ENCODE measurements at regions not wholly inside any gene's neighbourhood (a gene's known extent, or its start where the extent isn't known, plus 50 kb on each side); places are given as distances from the start of the nearest gene placed in this dataset.

- H3K4me1 ChIP-seq (ENCODE audit: insufficient read depth, low read length, poor library complexity, severe bottlenecking), result no peaks in the 10 kb centered on the region
- no peaks in the 10 kb centered on the region for H4K20me1 ChIP-seq (ENCODE audit: insufficient read depth, low read length)
- DNase-seq (ENCODE audit: low spot score), result no peak
- ChIA-PET POLR2A (interaction anchor here (0.6 to 0.7 kb wide), 3 partner anchors 66 to 367 kb away, joined by 3 to 4 read pairs (median 3); no protein-coding TSS in a partner anchor), CTCF (ENCODE audit: unreplicated experiment) (no interaction called here)
- H3K27ac ChIP-seq (ENCODE audit: low read depth, low read length, poor library complexity, severe bottlenecking), result no peak overlapping the region
- H3K4me2 ChIP-seq (ENCODE audit: low read length), result no peak overlapping the region
- intact Hi-C loops (cut with micrococcal nuclease; ENCODE audit: unreplicated experiment), result no loop called here
- H3K79me2 ChIP-seq (ENCODE audit: insufficient read depth, low read depth, low read length), result no peaks in the 10 kb centered on the region
- BruUV-seq (replicated peaks), result no TSS peak
- H2AFZ ChIP-seq (ENCODE audit: low read length), result no peak overlapping the region
- H3K4me3 ChIP-seq (ENCODE audit: low read depth, low read length, poor library complexity, severe bottlenecking), result no peak overlapping the region
- H3K9me3 ChIP-seq (ENCODE audit: low read length), result no peaks in the 10 kb centered on the region
- no peak for TF ChIP-seq EZH2phosphoT487 (IDR thresholded peaks at IDR 0.05; ENCODE audit: borderline replicate concordance, low read depth, low read length)
- TF ChIP-seq CTCF (conservative IDR thresholded peaks at IDR 0.05; ENCODE audit: low read length), result no peak
- no peaks in the 10 kb centered on the region for H3K36me3 ChIP-seq (ENCODE audit: insufficient read depth, low read length)
- H3K9me2 ChIP-seq (ENCODE audit: insufficient read depth, low read length), result peaks cover 3% of the 10 kb centered on the region
Observed at GRCh38 chr11:128219731-128220120, 367.6 kb downstream of the ETS1 start.

DNA sequence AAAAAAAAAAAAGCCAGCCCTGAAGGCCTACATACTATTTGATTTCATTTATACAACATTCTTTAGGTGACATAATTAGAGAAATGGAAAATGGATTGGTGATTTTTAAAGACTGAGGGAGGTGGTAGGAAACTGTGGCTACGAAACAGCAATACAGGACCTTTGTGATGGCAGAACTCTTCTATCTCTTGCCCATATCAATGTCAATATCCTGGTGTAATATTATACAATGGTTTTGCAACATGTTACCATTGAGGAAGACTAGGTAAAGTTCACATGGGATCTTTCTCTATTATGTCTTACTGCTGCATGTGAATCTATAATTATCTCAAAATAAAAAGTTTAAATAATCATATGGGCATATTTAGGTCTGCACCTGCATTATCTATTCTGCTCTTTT, 371.2 kb downstream of the ETS1 start:
- no peak for DNase-seq (ENCODE audit: low spot score)
- H3K4me1 ChIP-seq (ENCODE audit: insufficient read depth, low read length, poor library complexity, severe bottlenecking), result no peaks in the 10 kb centered on the region
- no peak overlapping the region for H2AFZ ChIP-seq (ENCODE audit: low read length)
- H3K4me2 ChIP-seq (ENCODE audit: low read length), result no peak overlapping the region
- BruUV-seq (replicated peaks), result no TSS peak
- intact Hi-C loops (cut with micrococcal nuclease; ENCODE audit: unreplicated experiment), result no loop called here
- H3K9me2 ChIP-seq (ENCODE audit: insufficient read depth, low read length), result peaks cover 3% of the 10 kb centered on the region
- TF ChIP-seq CTCF (conservative IDR thresholded peaks at IDR 0.05; ENCODE audit: low read length) (no peak), EZH2phosphoT487 (IDR thresholded peaks at IDR 0.05; ENCODE audit: borderline replicate concordance, low read depth, low read length) (no peak)
- H3K79me2 ChIP-seq (ENCODE audit: insufficient read depth, low read depth, low read length), result no peaks in the 10 kb centered on the region
- no peaks in the 10 kb centered on the region for H3K36me3 ChIP-seq (ENCODE audit: insufficient read depth, low read length)
- no peak overlapping the region for H3K4me3 ChIP-seq (ENCODE audit: low read depth, low read length, poor library complexity, severe bottlenecking)
- no peaks in the 10 kb centered on the region for H4K20me1 ChIP-seq (ENCODE audit: insufficient read depth, low read length)
- H3K27ac ChIP-seq (ENCODE audit: low read depth, low read length, poor library complexity, severe bottlenecking), result no peak overlapping the region
- CTCF ChIA-PET (ENCODE audit: unreplicated experiment), result no interaction called here
- POLR2A ChIA-PET, result interaction anchor here (0.8 kb wide), 1 partner anchor 32 kb away, joined by 5 read pairs; no protein-coding TSS in a partner anchor
- H3K9me3 ChIP-seq (ENCODE audit: low read length), result no peaks in the 10 kb centered on the region

DNA sequence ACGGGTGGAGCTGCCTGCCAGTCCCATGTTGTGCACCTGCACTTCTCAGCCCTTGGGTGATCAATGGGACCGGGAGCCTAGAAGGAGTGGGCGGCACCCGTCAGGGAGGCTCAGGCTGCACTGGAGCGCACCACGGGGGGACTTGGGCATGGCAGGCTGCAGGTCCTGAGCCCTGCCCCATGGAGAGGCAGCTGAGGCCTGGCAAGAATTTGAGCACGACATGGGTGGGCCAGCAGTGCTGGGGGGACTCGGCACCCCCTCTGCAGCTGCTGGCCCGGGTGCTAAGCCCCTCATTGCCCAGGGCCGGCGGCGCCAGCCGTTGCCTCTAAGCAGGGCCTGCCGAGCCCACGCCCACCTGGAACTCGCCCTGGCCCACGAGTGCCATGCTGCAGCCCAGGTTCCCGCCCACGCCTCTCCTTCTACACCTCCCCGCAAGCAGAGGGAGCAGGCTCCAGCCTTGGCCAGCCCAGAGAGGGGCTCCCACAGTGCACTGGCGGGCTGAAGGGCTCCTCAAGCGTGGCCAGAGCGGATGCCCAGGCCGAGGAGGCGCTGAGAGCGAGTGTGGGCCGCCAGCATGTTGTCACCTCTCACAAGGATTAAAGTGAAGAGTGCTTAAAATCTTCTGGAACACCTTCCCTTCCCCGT, 372.0 kb downstream of the ETS1 start:
- TF ChIP-seq CTCF (conservative IDR thresholded peaks at IDR 0.05; ENCODE audit: low read length), result no peak
- no peak for TF ChIP-seq EZH2phosphoT487 (IDR thresholded peaks at IDR 0.05; ENCODE audit: borderline replicate concordance, low read depth, low read length)
- H3K79me2 ChIP-seq (ENCODE audit: insufficient read depth, low read depth, low read length), result no peaks in the 10 kb centered on the region
- POLR2A ChIA-PET, result no interaction called here
- no peaks in the 10 kb centered on the region for H3K4me1 ChIP-seq (ENCODE audit: insufficient read depth, low read length, poor library complexity, severe bottlenecking)
- no peaks in the 10 kb centered on the region for H4K20me1 ChIP-seq (ENCODE audit: insufficient read depth, low read length)
- intact Hi-C loops (cut with micrococcal nuclease; ENCODE audit: unreplicated experiment), result no loop called here
- DNase-seq (ENCODE audit: low spot score), result no peak
- H3K9me2 ChIP-seq (ENCODE audit: insufficient read depth, low read length), result peaks cover 3% of the 10 kb centered on the region
- no TSS peak for BruUV-seq (replicated peaks)
- H3K27ac ChIP-seq (ENCODE audit: low read depth, low read length, poor library complexity, severe bottlenecking), result no peak overlapping the region
- H3K36me3 ChIP-seq (ENCODE audit: insufficient read depth, low read length), result no peaks in the 10 kb centered on the region
- no peak overlapping the region for H3K4me3 ChIP-seq (ENCODE audit: low read depth, low read length, poor library complexity, severe bottlenecking)
- no peaks in the 10 kb centered on the region for H3K9me3 ChIP-seq (ENCODE audit: low read length)
- CTCF ChIA-PET (ENCODE audit: unreplicated experiment), result interaction anchor here (0.6 kb wide), 1 partner anchor 595 kb away, joined by 3 read pairs; no protein-coding TSS in a partner anchor
- H2AFZ ChIP-seq (ENCODE audit: low read length), result no peak overlapping the region
- H3K4me2 ChIP-seq (ENCODE audit: low read length), result no peak overlapping the region
